GM12864 (cell line): ENCODE measurements at regions not wholly inside any gene's neighbourhood (a gene's known extent, or its start where the extent isn't known, plus 50 kb on each side); places are given as distances from the start of the nearest gene placed in this dataset.

Experiments used
- DNase-seq: peaks from one replicate; pipeline ENCODE4 v3.0.0-alpha.2; 2011; ENCODE audit warnings: low read depth
- H3K4me3 ChIP-seq: 2 replicates; pipeline ENCODE4 v1.5.1; 2011; ENCODE audit warnings: mild to moderate bottlenecking, low read depth, low read length, control low read depth
- TF ChIP-seq, protein P1 (sequence below): IDR thresholded peaks from 2 replicates; pipeline ENCODE4 v1.5.1; 2011; ENCODE audit warnings: low read depth, mild to moderate bottlenecking, moderate library complexity, low read length, control low read depth, inconsistent platforms; ENCODE audit errors: missing control alignments

DNA sequence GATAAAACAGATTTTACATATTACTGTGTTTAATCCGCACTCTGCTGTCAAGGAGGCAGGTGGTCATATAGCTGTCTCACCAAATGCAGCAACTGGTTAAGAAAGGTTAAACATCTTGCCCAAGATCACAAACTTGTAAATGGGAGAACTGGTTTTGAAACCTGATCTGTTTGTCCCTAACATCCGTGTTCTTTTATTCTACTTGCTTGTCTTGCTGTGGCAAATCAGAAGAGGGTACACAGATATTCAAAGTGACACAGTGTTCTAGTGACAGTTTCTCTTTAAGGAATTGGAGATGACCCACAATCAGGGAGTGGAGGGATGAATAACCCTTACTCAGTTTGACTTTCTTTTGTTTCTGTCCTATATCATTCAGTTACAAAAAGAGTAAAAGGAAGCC is 83.0 kb upstream of the SGK1 start:
- no peak overlapping the region for H3K4me3 ChIP-seq
- no peak for DNase-seq
- TF ChIP-seq, protein P1, sequence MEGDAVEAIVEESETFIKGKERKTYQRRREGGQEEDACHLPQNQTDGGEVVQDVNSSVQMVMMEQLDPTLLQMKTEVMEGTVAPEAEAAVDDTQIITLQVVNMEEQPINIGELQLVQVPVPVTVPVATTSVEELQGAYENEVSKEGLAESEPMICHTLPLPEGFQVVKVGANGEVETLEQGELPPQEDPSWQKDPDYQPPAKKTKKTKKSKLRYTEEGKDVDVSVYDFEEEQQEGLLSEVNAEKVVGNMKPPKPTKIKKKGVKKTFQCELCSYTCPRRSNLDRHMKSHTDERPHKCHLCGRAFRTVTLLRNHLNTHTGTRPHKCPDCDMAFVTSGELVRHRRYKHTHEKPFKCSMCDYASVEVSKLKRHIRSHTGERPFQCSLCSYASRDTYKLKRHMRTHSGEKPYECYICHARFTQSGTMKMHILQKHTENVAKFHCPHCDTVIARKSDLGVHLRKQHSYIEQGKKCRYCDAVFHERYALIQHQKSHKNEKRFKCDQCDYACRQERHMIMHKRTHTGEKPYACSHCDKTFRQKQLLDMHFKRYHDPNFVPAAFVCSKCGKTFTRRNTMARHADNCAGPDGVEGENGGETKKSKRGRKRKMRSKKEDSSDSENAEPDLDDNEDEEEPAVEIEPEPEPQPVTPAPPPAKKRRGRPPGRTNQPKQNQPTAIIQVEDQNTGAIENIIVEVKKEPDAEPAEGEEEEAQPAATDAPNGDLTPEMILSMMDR, result no peak

DNA sequence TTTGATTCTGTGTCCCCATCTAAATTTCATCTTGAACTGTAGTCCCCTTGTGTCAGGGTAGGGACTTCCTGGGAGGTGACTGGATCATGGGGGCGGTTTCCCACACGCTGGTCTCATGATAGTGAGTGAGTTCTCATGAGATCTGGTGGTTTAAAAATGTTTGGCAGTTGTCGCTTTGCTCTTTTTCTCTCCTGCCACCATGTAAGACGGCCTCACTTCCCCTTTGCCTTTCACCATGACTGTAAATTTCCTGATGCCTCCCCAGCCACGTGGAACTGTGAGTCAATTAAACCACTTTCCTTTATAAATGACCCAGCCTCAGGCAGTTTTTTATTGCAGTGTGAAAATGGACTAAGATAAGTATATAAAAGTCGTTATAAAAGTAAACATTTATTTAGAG is 80.5 kb upstream of the SGK1 start:
- peak; percentile 33 for DNase-seq
- no peak overlapping the region for H3K4me3 ChIP-seq
- TF ChIP-seq, protein P1, result no peak

DNA sequence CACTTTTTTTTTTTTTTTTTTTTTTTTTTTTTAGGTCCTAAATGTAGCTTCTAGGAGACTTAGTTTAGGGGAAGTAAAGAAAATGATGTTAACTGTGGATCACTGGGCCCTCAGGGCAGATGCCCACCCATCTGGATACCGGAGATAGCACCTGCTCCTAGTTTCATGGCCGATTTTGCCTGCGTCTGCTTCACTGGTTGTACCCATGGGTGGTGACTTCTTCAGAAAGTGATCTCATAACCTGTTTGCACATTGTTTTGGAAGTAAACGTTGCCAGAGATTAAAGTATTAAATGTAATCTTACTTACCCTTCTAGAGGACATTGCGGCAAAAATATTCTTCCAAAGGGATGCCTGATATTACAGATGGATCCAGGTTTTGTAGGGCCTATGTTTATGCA is 79.8 kb upstream of the SGK1 start:
- DNase-seq, result no peak
- TF ChIP-seq, protein P1, result no peak
- H3K4me3 ChIP-seq, result no peak overlapping the region

DNA sequence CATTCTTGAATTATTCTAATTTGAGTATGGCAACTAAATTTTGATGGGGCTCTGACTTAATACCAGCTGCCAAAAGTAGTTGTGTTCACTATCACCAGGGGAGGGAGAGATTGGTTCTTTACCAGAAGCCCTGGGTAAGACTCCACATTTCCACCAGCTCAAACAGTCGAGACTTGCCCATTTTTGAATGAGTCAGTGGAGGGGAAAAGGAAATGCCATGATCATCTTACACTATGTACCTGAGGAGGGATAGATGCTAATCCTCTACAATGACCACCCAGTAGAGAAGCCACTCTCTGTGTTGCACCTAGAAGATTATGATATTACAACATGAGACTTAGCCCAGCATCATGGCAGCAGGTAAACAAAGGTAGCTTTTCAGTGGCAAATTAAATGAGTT is 77.0 kb upstream of the SGK1 start:
- no peak overlapping the region for H3K4me3 ChIP-seq
- TF ChIP-seq, protein P1, result no peak
- no peak for DNase-seq

DNA sequence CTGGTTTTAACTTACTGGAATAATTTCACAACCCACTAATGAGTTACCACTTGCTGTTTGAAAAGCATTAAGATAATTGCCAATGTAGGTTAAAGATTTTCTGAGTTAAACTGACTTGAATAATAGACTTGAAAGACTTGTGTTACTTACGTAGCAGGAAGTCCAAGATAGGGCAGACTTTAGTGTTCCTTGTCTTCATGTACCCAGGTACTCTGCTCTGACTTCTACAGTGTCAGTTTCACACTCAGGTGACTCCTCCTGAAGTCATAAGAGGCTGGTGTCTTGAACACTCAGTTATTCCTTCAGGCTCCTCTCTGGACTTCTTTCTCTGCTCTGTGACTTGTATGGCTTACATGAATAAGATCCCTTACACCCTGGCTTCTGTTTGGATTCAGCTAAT is 76.3 kb upstream of the SGK1 start:
- no peak for DNase-seq
- TF ChIP-seq, protein P1, result no peak
- H3K4me3 ChIP-seq, result no peak overlapping the region

DNA sequence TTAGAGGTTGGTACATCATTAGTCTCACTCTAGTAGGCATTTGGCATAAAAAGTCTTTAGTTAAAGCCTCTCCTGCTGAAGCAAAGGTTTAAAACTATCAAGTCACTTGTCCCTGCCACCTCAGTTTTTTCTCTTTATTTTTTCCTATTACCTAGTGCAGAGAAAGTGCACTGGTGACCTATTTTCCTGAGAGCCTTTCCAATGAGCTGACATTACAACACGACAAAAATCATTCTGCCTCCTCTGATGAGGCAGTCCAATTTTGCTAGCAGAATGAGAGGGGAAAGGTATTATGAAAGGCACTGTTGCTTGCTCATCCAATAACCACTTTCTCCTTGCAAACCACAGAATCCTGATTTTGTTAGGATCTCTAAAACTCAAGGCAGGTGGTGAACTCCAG is 73.3 kb upstream of the SGK1 start:
- H3K4me3 ChIP-seq, result no peak overlapping the region
- TF ChIP-seq, protein P1, result no peak
- no peak for DNase-seq

DNA sequence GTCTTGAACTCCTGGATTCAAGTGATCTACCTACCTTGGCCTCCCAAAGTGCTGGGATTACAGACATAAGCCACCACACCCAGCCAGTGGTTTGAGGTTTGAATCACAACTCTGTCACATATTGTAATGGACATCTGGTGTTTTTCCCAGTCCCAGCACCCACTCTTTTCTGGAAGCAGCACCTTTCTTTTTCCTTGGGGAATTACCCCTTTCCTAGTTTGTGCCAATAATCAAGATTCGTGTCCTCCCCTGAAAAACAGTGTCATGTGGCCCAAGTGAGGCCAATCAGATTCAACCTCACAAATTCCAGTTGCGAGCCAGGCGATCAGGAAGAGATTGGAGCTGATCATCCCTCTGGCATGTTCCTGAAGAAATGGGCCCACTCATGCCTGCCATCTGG is 71.7 kb upstream of the SGK1 start:
- no peak for DNase-seq
- TF ChIP-seq, protein P1, result no peak

More for the DNA sequence above, 71.7 kb upstream of the SGK1 start:
- H3K4me3 ChIP-seq, result no peak overlapping the region
